ENCODE measurements at regions not wholly inside any gene's neighbourhood (a gene's known extent, or its start where the extent isn't known, plus 50 kb on each side); places are given as distances from the start of the nearest gene placed in this dataset.

- TF ChIP-seq POLR2A (IDR thresholded peaks at IDR 0.05): no peak
- no peak for TF ChIP-seq CTCF (IDR thresholded peaks at IDR 0.05 in 4 of 5, conservative IDR thresholded peaks at IDR 0.05 in 1 of 5)
- in situ Hi-C loops (cut with MboI; ENCODE audit: low sequenced_read_pairs in 4 of 4): no loop called here
- ATAC-seq (no peak), DNase-seq (no peak)
- H3K4me1 ChIP-seq: no peaks in the 10 kb centered on the region
- no peak overlapping the region for H3K4me3 ChIP-seq
- H3K27me3 ChIP-seq: no peaks in the 10 kb centered on the region
- no peak overlapping the region for H3K27ac ChIP-seq
- intact Hi-C loops (cut with DNase I; ENCODE audit: low total_unique reads): no loop called here
- no peaks in the 10 kb centered on the region for H3K9me3 ChIP-seq
- no peaks in the 10 kb centered on the region for H3K36me3 ChIP-seq
These were observed 161.4 kb upstream of the HS3ST1 start for GRCh38 chr4:11590132-11590531.

GRCh38 chr4:11589676-11590075, 161.0 kb upstream of the HS3ST1 start:
- Histone ChIP-seq H3K9me3 (no peaks in the 10 kb centered on the region), H3K4me3 (no peak overlapping the region), H3K27ac (no peak overlapping the region), H3K36me3 (no peaks in the 10 kb centered on the region), H3K27me3 (no peaks in the 10 kb centered on the region), H3K4me1 (no peaks in the 10 kb centered on the region)
- in situ Hi-C loops (cut with MboI; ENCODE audit: low sequenced_read_pairs in 4 of 4): no loop called here
- ATAC-seq (no peak), DNase-seq (no peak)
- TF ChIP-seq POLR2A (IDR thresholded peaks at IDR 0.05) (no peak), CTCF (IDR thresholded peaks at IDR 0.05 in 4 of 5, conservative IDR thresholded peaks at IDR 0.05 in 1 of 5) (no peak)
- intact Hi-C loops (cut with DNase I; ENCODE audit: low total_unique reads): no loop called here

- TF ChIP-seq POLR2A (IDR thresholded peaks at IDR 0.05) (no peak), CTCF (IDR thresholded peaks at IDR 0.05 in 4 of 5, conservative IDR thresholded peaks at IDR 0.05 in 1 of 5) (no peak)
- intact Hi-C loops (cut with DNase I; ENCODE audit: low total_unique reads): no loop called here
- no peaks in the 10 kb centered on the region for H3K36me3 ChIP-seq
- ATAC-seq (no peak), DNase-seq (no peak)
- no peaks in the 10 kb centered on the region for H3K9me3 ChIP-seq
- H3K4me3 ChIP-seq: no peak overlapping the region
- H3K27ac ChIP-seq: no peak overlapping the region
- H3K4me1 ChIP-seq: no peaks in the 10 kb centered on the region
- H3K27me3 ChIP-seq: no peaks in the 10 kb centered on the region
- in situ Hi-C loops (cut with MboI; ENCODE audit: low sequenced_read_pairs in 4 of 4): no loop called here
These were observed 159.1 kb upstream of the HS3ST1 start for GRCh38 chr4:11587797-11588196.

- in situ Hi-C loops (cut with MboI; ENCODE audit: low sequenced_read_pairs in 4 of 4): no loop called here
- TF ChIP-seq CTCF (IDR thresholded peaks at IDR 0.05 in 4 of 5, conservative IDR thresholded peaks at IDR 0.05 in 1 of 5) (no peak), POLR2A (IDR thresholded peaks at IDR 0.05) (no peak)
- Histone ChIP-seq H3K4me3 (no peak overlapping the region), H3K4me1 (no peaks in the 10 kb centered on the region), H3K27me3 (no peaks in the 10 kb centered on the region), H3K9me3 (no peaks in the 10 kb centered on the region), H3K27ac (no peak overlapping the region), H3K36me3 (no peaks in the 10 kb centered on the region)
- no peak for DNase-seq
- intact Hi-C loops (cut with DNase I; ENCODE audit: low total_unique reads): no loop called here
- ATAC-seq: no peak
These were observed 156.8 kb upstream of the HS3ST1 start for GRCh38 chr4:11585506-11585905.

- intact Hi-C loops (cut with DNase I; ENCODE audit: low total_unique reads) (no loop called here), in situ Hi-C loops (cut with MboI; ENCODE audit: low sequenced_read_pairs in 4 of 4) (no loop called here)
- no peak overlapping the region for H3K4me3 ChIP-seq
- DNase-seq: no peak
- H3K27ac ChIP-seq: no peak overlapping the region
- no peaks in the 10 kb centered on the region for H3K27me3 ChIP-seq
- no peaks in the 10 kb centered on the region for H3K36me3 ChIP-seq
- no peaks in the 10 kb centered on the region for H3K9me3 ChIP-seq
- no peak for ATAC-seq
- no peaks in the 10 kb centered on the region for H3K4me1 ChIP-seq
- TF ChIP-seq CTCF (IDR thresholded peaks at IDR 0.05 in 4 of 5, conservative IDR thresholded peaks at IDR 0.05 in 1 of 5) (no peak), POLR2A (IDR thresholded peaks at IDR 0.05) (no peak)
These were observed 139.8 kb upstream of the HS3ST1 start for GRCh38 chr4:11568511-11568910.
